AG10803 (cell line): ENCODE measurements at regions not wholly inside any gene's neighbourhood (a gene's known extent, or its start where the extent isn't known, plus 50 kb on each side); places are given as distances from the start of the nearest gene placed in this dataset.

Experiments
- DNase-seq: peaks from one replicate; pipeline ENCODE4 v3.0.0; 2010; ENCODE audit warnings: low read depth
- H3K4me3 ChIP-seq: 2 replicates; pipeline ENCODE4 v1.5.1; 2011; ENCODE audit warnings: mild to moderate bottlenecking, low read length, control low read depth
- TF ChIP-seq, protein P1 (sequence below): conservative IDR thresholded peaks from 2 replicates; pipeline ENCODE4 v1.5.1; 2011; ENCODE audit warnings: mild to moderate bottlenecking, low read length, control low read depth, inconsistent platforms

DNA sequence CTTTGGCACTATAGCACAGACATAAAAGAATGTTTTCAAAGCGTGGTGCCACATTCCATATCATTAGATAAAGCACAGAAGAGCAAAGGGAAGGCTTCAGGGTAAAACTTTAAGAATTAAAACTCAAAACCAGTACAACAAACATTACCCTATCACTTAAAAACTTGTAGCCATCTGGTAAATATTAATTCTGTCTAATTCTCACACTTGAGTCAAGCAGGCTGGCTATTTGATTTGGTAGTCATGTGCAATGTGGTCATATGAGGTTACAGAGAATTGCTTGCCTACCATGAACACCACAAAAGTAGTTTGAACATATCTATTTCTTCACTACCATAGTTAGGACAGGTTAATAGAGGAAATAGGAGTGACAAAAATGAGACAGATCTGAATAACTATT lies 244.9 kb downstream of the IRS1 start:
- H3K4me3 ChIP-seq = no peak overlapping the region
- TF ChIP-seq, protein P1, sequence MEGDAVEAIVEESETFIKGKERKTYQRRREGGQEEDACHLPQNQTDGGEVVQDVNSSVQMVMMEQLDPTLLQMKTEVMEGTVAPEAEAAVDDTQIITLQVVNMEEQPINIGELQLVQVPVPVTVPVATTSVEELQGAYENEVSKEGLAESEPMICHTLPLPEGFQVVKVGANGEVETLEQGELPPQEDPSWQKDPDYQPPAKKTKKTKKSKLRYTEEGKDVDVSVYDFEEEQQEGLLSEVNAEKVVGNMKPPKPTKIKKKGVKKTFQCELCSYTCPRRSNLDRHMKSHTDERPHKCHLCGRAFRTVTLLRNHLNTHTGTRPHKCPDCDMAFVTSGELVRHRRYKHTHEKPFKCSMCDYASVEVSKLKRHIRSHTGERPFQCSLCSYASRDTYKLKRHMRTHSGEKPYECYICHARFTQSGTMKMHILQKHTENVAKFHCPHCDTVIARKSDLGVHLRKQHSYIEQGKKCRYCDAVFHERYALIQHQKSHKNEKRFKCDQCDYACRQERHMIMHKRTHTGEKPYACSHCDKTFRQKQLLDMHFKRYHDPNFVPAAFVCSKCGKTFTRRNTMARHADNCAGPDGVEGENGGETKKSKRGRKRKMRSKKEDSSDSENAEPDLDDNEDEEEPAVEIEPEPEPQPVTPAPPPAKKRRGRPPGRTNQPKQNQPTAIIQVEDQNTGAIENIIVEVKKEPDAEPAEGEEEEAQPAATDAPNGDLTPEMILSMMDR = no peak
- peak; percentile 76 for DNase-seq

DNA sequence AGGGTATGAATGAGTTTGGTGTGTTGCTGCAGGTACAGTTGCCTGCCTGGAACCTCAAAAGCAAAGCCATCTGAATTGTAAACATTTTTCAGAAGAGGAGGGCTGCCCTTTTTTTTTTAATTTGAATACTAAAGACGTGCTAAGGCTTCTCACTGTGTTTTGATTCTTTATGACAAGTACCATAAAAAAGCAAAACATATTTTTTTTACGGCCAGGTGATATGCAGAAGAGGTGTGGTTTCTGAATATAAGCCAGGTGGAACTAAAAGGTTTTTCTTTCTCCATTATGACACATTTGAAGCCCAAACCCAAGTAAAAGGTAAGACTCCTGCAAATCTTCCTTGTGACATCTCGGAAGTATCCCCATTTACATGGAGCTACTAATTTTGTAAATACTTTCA lies 246.3 kb downstream of the IRS1 start:
- H3K4me3 ChIP-seq = no peak overlapping the region
- DNase-seq = no peak
- TF ChIP-seq, protein P1 = no peak

DNA sequence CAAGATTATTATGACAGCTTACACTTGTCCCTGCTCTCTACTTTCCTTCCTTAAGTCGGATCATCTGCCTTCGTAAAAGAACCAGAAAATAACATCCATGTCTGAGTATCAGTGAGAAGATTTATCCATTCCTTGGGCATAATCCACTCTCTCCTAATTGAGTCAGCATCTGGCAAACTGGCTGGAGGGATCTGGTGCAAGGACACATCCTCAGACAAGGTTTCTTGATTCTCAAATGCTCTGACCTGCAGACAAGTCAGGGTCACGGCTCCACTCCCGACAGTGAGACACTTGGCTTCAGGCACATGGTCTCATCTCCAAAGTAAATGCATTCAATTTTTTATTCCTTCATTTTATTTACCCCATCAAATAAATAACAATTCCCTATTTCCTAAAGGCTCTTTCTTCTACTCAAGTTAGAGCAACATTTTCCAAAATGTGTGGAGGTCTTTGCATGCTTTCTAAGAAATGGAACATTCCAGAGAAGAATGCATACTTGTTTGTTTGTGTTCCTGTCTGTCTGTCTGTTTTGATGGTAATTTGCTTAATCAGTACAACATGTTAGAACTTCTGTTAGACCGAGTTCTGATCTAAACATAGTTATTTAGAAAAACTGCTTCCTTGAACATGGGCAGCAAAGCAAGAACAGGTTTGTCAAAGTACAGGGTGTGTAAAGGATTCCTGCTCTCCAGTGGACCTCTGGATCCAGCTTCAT lies 246.9 kb downstream of the IRS1 start:
- H3K4me3 ChIP-seq = no peak overlapping the region
- DNase-seq = no peak
- TF ChIP-seq, protein P1 = no peak

DNA sequence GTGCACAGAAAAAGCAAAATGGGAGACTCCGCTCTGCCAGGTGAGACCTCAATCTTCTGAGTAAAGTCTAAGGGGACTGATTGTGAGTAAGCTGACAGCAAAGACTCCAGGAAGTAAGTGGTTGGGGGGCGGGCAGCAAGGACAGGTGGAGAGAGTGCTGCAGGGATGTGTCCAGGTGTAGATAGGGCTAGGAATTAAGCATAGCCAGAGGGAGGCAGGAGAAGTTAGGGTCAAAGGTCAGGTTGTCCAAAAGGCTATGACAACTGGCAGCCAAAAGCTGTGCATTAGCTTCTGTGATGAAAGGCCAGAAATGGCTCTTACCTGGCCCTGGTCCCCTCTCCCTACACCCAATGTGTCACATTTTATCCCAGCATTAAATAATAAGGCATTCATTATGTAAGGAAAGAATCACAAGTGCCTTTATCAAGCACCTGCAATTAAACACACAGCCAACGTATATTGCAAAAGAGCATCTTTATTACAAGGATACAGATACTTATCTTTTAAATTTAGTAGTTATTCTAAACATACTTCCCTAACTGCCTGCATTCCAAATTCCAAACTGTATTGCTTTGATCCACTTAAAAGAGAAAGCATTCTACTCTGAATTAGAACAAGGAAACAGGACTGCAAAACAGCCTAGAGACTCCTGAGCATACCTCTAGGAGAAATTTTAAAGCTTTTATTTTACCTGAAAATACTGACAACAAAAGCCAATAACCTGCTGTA lies 247.9 kb downstream of the IRS1 start:
- DNase-seq = no peak
- TF ChIP-seq, protein P1 = no peak
- H3K4me3 ChIP-seq = no peak overlapping the region

DNA sequence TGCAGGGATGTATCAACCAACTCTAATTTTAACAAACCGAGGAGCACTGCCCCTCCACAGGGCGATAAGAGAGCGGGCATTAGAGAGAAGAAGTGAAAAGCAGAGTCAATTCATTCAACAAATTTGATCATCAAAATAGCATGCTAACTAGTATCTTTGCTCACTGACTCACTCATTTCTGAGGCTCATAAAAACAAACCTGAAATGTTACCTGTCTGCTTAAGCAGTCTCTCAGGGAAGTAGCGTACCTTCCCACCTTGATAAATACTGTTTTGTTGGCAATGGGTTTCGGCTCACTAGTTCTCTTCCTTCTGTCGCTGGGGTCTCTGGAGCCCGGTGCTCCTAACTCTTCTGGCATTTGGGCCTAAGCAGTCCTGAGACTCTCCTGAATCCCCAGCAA lies 248.8 kb downstream of the IRS1 start:
- TF ChIP-seq, protein P1 = no peak
- no peak overlapping the region for H3K4me3 ChIP-seq
- no peak for DNase-seq

DNA sequence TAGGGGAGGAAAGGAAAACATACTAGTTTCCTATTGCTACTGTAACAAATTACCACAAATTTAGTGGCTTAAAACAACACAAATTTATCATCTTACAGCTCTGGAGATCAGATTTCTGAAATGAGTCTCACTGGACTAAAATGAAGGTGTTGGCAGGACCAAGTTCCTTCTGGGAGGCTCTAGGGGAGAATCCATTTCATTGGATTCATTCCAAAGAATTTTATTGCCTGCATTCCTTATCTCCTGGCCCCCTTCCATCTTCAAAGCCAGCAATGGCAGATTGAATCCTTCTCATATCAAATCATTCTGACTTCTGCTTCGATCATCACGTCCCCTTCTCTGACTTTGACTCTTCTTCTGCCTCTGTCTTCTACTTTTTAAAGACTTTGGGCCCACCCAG lies 250.9 kb downstream of the IRS1 start:
- TF ChIP-seq, protein P1 = no peak
- no peak overlapping the region for H3K4me3 ChIP-seq
- no peak for DNase-seq
